ENCODE measurements at regions not wholly inside any gene's neighbourhood (a gene's known extent, or its start where the extent isn't known, plus 50 kb on each side); places are given as distances from the start of the nearest gene placed in this dataset.

GRCh38 chr7:25718596-25718995 is 433.4 kb upstream of the NFE2L3 start:
- no peaks in the 10 kb centered on the region for H3K36me3 ChIP-seq
- no peak for ATAC-seq
- TF ChIP-seq CTCF (IDR thresholded peaks at IDR 0.05): no peak
- H3K4me1 ChIP-seq: no peaks in the 10 kb centered on the region
- H3K4me3 ChIP-seq: no peak overlapping the region
- no peaks in the 10 kb centered on the region for H3K9me3 ChIP-seq
- DNase-seq: no peak
- H3K27ac ChIP-seq: no peak overlapping the region
- no peaks in the 10 kb centered on the region for H3K27me3 ChIP-seq
- intact Hi-C loops (cut with DNase I): no loop called here

- no peak for TF ChIP-seq CTCF (IDR thresholded peaks at IDR 0.05)
- intact Hi-C loops (cut with DNase I): no loop called here
Observed at GRCh38 chr7:25719190-25719896, 432.7 kb upstream of the NFE2L3 start.

GRCh38 chr7:25720427-25720826 is 431.6 kb upstream of the NFE2L3 start:
- no peak for DNase-seq
- intact Hi-C loops (cut with DNase I): no loop called here
- Histone ChIP-seq H3K4me3 (no peak overlapping the region), H3K4me1 (no peaks in the 10 kb centered on the region), H3K9me3 (no peaks in the 10 kb centered on the region), H3K27me3 (no peaks in the 10 kb centered on the region), H3K27ac (no peak overlapping the region), H3K36me3 (no peaks in the 10 kb centered on the region)
- ATAC-seq: no peak
- TF ChIP-seq CTCF (IDR thresholded peaks at IDR 0.05): no peak

More at GRCh38 chr7:25719190-25719896, 432.7 kb upstream of the NFE2L3 start:
- ATAC-seq: no peak
- Histone ChIP-seq H3K36me3 (no peaks in the 10 kb centered on the region), H3K4me3 (no peak overlapping the region), H3K27me3 (no peaks in the 10 kb centered on the region), H3K9me3 (no peaks in the 10 kb centered on the region), H3K27ac (no peak overlapping the region), H3K4me1 (no peaks in the 10 kb centered on the region)
- no peak for DNase-seq

- no peak for TF ChIP-seq CTCF (IDR thresholded peaks at IDR 0.05)
- Histone ChIP-seq H3K27ac (no peak overlapping the region), H3K4me3 (no peak overlapping the region), H3K27me3 (no peaks in the 10 kb centered on the region), H3K4me1 (peaks cover 0 to 4% of the 10 kb centered on the region in 2 donors), H3K9me3 (no peaks in the 10 kb centered on the region), H3K36me3 (no peaks in the 10 kb centered on the region)
- DNase-seq (no peak), ATAC-seq (no peak)
- intact Hi-C loops (cut with DNase I): no loop called here
Observed at GRCh38 chr7:25722856-25723255, 429.1 kb upstream of the NFE2L3 start.

GRCh38 chr7:25725451-25725850 is 426.5 kb upstream of the NFE2L3 start:
- ATAC-seq (peak; percentile 42), DNase-seq (no peak)
- no peaks in the 10 kb centered on the region for H3K9me3 ChIP-seq
- no peaks in the 10 kb centered on the region for H3K27me3 ChIP-seq
- peak overlapping the region in 1 of 2 donors; percentile 44 for H3K27ac ChIP-seq
- TF ChIP-seq CTCF (IDR thresholded peaks at IDR 0.05): no peak
- no peak overlapping the region for H3K4me3 ChIP-seq
- H3K36me3 ChIP-seq: no peaks in the 10 kb centered on the region
- H3K4me1 ChIP-seq: peaks cover 0 to 4% of the 10 kb centered on the region in 2 donors
- intact Hi-C loops (cut with DNase I): no loop called here

Measured in left lung (tissue), 4 donors.